Activated CD4-positive, alpha-beta T cell treated with anti-CD3 and anti-CD28 coated beads for 4 hours (primary cell): ENCODE measurements at regions not wholly inside any gene's neighbourhood (a gene's known extent, or its start where the extent isn't known, plus 50 kb on each side); places are given as distances from the start of the nearest gene placed in this dataset.

Source experiments
- DNase-seq, 2 donors: peaks; one replicate each; pipeline ENCODE4 v3.0.0-alpha.2; 2020

DNA sequence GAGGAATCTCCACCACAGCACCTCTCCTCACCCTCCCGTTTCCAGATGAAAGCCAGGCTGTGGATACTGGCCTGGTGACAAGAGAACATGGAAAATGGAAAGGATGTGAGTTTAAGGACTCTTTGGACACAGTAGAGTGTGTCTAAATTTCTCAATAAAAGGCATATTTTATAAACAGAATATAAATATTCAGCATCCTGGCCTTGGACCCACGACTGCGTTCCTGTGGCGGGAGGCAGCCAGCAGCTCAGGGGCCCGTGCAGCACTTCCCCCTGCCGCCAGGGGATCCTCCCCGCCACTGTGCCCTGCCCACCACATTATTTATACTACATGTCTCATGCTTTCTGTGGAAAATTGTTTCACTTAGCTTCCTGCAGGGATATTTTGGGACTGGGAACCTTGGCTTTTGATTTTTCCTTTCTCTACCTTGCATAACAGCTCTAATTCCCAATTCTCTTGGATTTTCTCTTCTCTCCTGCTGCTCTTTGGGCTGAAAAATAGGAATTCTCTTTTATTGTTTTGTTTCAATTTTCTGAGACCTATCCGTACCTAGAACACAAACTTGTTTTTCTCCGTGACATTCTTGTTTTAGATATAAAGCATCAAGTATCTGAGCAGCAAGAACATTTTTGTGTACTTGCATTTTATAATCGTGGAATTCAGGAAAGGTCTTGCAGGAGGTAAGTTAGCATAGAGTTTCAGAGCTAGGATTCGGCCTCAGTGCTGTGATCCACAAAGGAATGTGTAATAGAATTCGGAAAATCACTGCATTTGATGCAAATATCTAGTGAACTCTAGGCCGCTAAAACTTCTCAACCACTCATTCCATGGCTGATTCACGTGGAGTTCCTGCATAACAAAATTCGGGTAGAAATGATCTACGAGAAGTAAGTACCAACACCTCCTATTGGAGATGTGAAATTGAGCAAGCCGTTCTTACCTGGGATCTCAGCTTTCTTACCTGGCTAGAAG is 107.7 kb upstream of the SPATA13 start:
- no peak for DNase-seq

GRCh38 chr13:24053519-24054251 is 106.8 kb upstream of the SPATA13 start:
- DNase-seq = peak; percentile 45 to 49

- DNase-seq = no peak
These were observed 103.8 kb upstream of the SPATA13 start for GRCh38 chr13:24056616-24057137.

DNA sequence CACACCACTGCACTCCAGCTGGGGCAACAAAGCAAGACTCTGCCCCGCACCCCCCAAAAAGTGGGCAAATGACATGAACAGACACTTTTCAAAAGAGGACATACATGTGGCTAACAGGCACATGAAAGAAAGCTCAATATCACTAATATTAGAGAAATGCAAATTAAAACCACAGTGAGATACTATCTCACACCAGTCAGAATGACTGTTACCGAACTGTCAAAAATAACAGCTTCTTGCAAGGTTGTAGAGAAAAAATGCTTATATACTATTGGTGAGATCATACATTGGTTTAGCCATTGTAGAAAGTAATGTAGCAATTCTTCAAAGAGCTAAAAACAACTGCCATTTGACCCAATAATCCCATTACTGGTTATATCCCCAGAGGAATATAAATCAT is 99.5 kb upstream of the SPATA13 start:
- no peak for DNase-seq

DNA sequence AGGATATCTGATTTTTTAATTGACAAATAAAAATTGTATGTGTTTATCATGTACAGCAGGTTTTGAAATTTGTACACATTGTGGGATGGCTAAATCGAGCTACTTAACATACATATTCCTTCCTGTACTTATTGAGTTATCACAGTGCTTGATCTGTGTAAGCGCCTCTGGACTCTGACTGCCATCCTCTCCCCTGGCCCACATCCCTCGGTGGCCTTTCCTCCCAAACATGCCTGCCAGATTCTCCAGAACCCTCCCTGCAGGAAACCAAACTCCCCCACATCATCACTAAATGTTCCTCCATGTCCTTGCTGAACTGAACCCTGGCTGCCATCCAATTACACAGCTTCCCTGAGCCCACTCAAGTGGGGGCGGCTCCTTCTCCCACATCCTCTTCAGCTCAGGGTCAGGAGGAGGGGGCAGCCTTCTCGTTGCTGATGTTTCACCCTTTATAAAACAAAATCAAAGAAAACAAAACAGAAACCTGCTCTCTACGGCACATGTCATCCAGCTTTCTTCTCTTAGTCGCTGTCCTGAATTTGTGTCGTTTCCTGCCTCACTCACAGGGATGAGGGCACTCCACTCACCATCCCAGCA is 97.1 kb upstream of the SPATA13 start:
- DNase-seq = peak in 1 of 2 donors; percentile 11

DNA sequence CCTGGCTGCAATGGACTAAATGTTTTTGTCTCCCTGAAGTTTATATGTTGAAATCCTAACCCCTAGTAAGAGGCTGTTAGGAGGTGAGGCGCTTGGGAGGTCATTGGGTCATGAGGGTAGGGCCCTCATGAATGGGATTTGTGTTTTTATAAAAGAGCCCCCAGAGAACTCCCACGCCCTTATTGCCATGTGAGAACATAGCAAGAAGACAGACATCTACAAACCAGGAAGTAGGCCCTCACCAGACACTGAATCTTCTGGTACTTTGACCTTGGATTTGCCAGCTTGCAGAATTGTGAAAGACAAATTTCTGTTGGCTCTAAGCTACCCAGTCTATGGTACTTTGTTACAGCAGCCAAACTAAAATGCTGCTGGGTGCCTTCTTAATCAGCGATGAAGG is 96.1 kb upstream of the SPATA13 start:
- DNase-seq = no peak

DNA sequence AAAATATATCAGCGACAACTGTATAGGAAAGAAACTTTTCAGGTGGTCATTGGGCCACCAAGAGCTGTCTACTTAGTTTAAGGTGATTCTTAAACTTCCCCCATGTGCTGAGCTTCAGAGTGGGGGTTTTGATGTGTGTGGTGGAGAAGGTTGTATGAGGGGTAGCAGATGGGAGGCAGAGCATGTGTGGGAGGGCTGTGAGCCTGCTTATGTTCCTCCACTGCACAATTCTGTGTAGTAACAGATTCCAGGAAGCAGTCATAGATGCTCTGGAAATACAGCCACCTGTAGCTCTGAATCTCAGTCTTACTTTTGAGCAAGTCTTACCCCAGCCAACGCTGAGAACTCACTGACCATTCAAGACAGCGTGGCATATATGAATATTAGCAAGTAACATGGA is 95.3 kb upstream of the SPATA13 start:
- no peak for DNase-seq

- no peak for DNase-seq
These were observed 93.9 kb upstream of the SPATA13 start for GRCh38 chr13:24066405-24067295.

GRCh38 chr13:24068472-24068871 is 92.0 kb upstream of the SPATA13 start:
- DNase-seq = no peak

GRCh38 chr13:24071016-24071415 is 89.5 kb upstream of the SPATA13 start:
- no peak for DNase-seq

GRCh38 chr13:24071423-24072075 is 89.0 kb upstream of the SPATA13 start:
- no peak for DNase-seq

DNA sequence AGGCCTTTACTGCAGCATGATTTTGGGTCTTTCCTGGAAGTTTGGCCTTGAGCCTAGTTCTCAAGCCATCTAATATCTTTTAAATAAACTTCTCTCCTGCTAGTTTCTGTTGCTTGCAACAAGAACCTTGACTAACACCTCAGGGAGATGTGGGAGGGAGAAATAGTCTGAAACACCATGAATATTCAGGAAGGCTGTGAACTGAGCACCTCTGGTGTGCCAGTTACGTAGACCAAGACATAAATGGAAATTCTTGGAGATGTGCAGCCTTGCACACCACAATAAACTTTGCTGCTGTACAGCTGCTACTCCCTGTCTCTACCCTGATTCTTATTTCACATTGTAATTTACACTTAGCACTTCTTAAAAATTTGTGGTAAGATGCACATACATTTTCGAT is 86.9 kb upstream of the SPATA13 start:
- no peak for DNase-seq

GRCh38 chr13:24074678-24075077 is 85.8 kb upstream of the SPATA13 start:
- no peak for DNase-seq

GRCh38 chr13:24075137-24075975 is 85.2 kb upstream of the SPATA13 start:
- no peak for DNase-seq

GRCh38 chr13:24076109-24076508 is 84.4 kb upstream of the SPATA13 start:
- no peak for DNase-seq

DNA sequence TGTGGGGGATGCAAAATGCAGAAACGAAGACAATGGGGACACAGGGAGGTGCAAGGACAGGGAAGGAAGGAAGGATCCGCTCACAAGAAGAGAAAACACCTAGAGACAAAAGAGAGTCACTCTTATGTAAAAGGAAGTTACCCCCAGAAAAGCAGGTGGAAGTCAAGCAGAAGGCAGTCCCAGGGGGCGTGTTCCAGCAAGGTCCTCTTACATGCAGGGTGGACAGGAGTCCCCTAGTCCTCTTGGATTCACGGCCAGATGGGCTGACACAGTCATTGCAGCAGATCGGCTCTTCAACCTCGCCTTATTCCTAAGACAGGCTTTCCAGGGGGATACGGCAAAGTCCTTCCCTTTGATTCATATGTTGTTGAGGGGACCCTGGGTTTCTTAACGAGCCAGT is 83.9 kb upstream of the SPATA13 start:
- DNase-seq = no peak

GRCh38 chr13:24080134-24080533 is 80.4 kb upstream of the SPATA13 start:
- DNase-seq = no peak

DNA sequence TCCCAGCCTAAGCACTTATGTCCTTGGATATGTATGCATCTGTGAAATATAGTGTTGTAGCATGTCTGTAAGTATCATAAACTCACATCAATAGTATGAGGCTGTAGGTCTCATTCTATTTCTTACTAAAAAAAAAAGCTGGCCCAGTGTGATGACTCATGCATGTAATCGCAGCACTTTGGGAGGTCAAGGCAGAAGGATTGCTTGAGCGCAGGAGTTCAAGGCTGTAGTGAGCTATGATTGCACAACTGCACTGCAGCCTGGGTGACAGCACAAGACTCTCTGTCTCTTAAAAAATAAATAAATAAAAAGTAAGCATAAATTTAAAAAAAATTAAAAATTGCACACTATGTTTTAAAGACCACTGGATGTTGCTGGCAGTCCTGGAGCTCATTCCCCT is 79.1 kb upstream of the SPATA13 start:
- DNase-seq = no peak

GRCh38 chr13:24083141-24083540 is 77.4 kb upstream of the SPATA13 start:
- DNase-seq = no peak

DNA sequence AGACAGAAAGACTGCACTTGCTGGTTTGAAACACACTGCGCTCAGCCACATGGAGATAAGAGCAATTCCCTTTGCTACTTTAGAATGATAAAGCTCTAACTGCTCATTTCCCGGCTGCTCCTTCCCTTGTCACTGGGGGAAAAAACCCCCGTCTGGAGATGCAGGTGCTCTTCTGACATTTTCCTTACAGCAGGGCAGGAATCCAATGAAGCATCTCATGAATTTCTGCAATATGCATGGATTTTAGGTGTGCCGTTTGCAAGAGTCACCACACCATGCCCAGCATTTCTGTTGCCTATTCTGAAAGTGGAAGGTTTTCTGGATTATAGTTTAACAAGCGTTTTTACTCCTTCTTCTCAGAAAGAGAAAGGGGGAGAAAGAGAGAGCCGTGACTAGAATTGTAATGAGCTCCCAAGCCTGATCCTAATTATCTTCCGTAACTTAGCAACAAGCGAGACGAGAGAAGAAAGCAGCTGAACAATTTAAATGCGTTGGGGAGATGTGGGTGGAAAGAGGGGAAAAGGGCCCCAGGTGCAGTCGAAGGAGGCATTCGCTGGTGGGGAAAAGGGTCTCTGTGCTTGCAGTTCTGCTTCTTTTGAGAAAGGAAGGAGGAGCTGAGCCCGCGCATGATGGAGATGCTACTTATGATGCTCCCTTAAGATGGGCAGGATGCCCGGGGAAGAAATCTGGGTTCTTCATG is 76.6 kb upstream of the SPATA13 start:
- no peak for DNase-seq
